B cell (primary cell): ENCODE measurements at regions not wholly inside any gene's neighbourhood (a gene's known extent, or its start where the extent isn't known, plus 50 kb on each side); places are given as distances from the start of the nearest gene placed in this dataset.

Experiments used
- EZH2 ChIP-seq: IDR thresholded peaks from 2 replicates; pipeline ENCODE4 v1.6.1; 2012; ENCODE audit warnings: borderline replicate concordance, low read depth, mild to moderate bottlenecking, moderate library complexity, low read length; ENCODE audit not compliant: insufficient read depth, poor library complexity, severe bottlenecking
- TF ChIP-seq, protein P1 (sequence below): fragments of 200-600 bp; IDR thresholded peaks from one replicate; pipeline ENCODE4 v1.8.0; 2022; ENCODE audit warnings: antibody characterized with exemption, mild to moderate bottlenecking

DNA sequence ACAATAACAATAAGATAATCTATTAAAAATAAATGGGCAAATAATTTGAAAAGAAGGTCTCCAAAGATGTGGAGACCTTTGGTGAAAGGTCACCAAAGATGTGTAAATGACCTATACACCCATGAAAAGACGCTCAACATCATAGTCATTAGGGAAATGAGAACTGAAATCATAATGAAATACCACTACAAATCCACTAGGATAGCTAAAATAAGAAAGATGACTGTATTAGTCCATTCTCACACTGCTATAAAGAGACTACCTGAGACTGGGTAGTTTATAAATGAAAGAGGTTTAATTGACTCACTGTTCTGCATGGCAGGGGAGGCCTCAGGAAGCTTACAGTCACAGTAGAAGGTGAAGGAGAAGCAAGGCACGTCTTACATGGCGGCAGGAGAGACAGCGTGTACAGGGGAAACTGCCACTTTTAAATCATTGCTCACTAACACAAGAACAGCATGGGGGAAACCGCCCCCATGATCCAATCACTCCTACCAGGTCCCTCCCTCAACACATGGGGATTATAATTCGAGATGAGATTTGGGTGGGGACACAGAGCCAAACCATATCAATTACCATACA, 339.6 kb downstream of the ENC1 start:
- TF ChIP-seq, protein P1, sequence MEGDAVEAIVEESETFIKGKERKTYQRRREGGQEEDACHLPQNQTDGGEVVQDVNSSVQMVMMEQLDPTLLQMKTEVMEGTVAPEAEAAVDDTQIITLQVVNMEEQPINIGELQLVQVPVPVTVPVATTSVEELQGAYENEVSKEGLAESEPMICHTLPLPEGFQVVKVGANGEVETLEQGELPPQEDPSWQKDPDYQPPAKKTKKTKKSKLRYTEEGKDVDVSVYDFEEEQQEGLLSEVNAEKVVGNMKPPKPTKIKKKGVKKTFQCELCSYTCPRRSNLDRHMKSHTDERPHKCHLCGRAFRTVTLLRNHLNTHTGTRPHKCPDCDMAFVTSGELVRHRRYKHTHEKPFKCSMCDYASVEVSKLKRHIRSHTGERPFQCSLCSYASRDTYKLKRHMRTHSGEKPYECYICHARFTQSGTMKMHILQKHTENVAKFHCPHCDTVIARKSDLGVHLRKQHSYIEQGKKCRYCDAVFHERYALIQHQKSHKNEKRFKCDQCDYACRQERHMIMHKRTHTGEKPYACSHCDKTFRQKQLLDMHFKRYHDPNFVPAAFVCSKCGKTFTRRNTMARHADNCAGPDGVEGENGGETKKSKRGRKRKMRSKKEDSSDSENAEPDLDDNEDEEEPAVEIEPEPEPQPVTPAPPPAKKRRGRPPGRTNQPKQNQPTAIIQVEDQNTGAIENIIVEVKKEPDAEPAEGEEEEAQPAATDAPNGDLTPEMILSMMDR, result no peak
- no peak for TF ChIP-seq EZH2
